HG02970 (cell line): ENCODE measurements at regions not wholly inside any gene's neighbourhood (a gene's known extent, or its start where the extent isn't known, plus 50 kb on each side); places are given as distances from the start of the nearest gene placed in this dataset.
"Not testable (repeated sequence)": the region's sequence is repeated elsewhere in the genome, so short reads cannot be mapped to it uniquely, and the experiment has no call there.

Experiments
- ATAC-seq: cut with Tn5 transposase; IDR thresholded peaks from one replicate; pipeline ENCODE4 v1.9.1; 2021; ENCODE audit warnings: mild to moderate bottlenecking, moderate library complexity, moderate number of reproducible peaks; ENCODE audit not compliant: unreplicated experiment, low FRiP score

- ATAC-seq: no peak
Measured at GRCh38 chr1:178606839-178607238, 93.9 kb downstream of the TEX35 start.

DNA sequence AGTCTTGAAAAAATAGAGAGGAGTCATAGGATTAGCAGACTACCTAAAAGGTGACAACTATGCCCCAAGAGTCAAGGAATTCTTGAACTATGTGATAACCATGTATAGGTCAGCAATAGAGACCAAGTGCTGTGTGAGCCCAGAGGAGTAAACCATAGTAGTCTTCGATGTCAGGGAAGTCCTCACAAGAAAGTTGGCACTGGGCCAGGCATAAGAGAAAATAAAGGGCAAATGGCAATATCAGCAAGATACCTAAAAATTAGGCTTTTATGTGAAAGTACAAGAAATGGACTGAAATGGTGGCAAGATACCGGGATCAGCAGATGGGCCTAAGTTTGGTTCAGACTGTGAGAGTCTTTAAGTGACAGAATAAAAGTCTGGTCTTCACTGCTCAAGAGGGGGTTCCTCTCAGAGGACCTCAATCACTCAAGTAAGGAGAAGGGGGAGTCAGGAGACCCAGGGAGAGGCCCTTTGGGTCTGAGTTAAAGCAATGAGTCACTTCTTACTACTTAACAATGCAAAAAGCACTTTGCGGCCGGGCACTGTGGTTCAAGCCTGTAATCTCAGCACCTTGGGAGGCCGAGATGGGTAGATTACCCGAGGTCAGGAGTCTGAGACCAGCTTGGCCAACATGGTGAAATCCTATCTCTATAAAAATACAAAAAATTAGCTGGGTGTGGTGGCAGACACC is 95.0 kb downstream of the TEX35 start:
- no peak for ATAC-seq

- ATAC-seq: no peak
Measured at GRCh38 chr1:178609015-178609414, 96.1 kb downstream of the TEX35 start.

- not testable (repeated sequence) for ATAC-seq
Measured at GRCh38 chr1:178610690-178611410, 97.9 kb downstream of the TEX35 start.

DNA sequence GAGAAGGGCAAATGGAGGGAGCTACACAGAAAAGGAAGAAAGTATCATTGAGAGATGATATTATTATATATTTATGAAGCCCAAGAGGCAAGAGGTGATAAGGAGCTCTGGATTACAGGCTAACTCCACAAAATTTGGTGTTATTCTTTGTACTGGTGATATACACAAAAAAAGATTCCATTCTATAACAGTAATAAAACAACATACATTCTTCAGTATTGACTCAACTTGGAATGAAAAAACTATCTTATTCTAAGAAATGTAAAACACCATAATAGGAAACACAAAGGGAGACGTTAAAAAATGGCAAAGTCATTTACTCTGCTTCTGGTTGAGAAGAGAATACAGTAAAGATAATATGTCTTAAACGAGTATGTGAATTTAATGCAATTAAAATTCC is 99.4 kb downstream of the TEX35 start:
- ATAC-seq: no peak

GRCh38 chr1:178613271-178613945 is 100.5 kb downstream of the TEX35 start:
- ATAC-seq: no peak

GRCh38 chr1:178614286-178614685 is 101.4 kb downstream of the TEX35 start:
- ATAC-seq: no peak

DNA sequence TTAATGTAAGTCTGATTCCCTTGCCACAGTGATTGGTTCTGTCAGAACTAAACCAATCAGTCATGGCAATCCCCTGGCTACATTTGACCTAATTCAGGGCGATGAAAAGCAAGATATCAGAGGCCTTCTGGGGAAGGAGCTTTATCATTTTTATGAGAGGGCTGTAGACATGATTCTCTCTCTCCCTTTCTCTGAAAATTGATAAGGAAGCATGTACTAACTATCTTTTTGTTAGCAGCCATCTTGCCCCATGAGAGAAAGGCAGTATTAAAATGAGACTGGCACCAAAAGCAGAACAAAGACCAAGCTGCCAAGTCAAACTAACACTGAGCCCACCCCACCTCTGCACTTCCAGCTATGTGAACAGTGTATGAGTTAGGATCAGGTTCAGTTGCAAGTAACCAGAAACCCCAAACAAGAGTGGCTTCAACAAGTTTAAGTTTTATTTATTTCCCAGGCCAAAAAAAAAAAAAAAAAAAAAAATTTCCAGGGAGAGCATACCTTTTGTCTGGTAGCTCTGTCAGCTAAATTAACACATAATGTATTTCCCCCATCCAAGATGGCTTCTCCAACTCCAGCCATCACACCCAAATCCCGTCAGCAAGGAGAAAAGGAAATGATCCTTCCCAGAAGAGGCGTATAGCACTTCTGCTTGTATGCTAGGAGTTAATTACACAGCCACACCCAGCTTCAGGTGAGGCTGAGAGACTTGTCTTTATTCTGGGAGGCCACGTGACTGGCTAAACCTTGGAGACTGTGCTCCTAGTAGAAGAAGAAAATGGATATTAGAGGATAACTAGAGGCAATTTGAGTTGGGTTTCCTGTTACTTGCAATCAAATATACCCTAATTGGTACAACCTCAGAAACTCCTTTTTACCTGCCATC is 105.8 kb upstream of the RALGPS2 start:
- no peak for ATAC-seq

DNA sequence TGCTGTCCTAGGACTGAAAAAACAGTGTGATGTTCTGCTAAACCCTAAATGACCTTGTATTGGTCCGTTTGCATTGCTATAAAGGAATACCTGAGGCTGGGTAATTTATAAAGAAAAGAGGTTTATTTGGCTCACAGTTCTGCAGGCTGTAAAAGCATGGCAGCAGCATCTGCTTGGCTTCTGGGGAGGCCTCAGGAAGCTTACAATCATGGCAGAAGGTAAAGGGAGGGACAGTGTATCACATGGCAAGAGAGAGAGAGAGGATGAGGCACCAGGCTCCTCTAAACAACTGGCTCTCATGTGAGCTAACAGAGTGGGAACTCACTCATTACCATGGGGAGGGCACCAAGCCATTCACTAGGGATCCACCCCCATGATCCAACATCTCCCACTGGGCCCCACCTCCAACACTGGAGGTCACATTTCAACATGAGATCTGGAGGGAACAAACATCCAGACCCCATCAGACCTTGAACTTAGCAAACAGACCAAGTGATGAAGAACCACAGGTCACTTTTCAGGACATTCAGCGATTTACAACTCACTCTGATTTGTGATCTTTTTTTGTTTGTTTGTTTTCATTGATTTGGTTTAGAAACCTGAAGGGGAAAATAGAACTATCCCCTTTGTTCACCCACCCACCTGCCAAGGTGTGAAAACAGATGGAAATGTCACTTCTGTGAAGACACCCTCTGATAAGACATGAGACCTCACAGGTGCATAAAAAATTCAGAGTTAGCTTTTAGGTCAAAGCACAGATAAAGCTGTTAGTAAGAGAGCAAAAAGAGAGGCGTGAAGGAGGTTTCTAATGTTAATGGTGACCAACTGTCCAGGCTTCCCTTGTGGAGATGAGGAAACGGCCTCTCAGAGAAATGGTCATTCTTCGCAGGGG is 104.2 kb upstream of the RALGPS2 start:
- no peak for ATAC-seq

DNA sequence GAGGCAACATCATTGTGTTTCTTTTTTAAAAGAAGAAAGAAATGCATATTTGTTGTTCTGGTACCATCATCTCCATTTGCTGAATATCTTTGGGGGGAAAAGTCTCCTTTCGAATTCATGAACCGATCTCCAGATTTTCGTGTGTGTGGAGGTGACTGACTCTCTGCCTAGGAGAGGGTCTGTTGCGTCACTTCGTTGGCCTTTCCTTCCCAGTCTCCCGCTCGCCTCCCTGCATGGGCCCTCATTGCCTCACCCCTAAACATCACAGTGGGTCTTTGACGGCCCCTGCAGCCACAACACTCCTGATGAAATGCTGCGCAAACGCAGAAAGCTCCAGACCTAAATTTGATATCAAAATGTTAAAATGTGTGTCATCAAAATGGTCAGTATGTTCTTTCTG is 103.2 kb upstream of the RALGPS2 start:
- no peak for ATAC-seq

- no peak for ATAC-seq
Measured at GRCh38 chr1:178625695-178626094, 99.3 kb upstream of the RALGPS2 start.

DNA sequence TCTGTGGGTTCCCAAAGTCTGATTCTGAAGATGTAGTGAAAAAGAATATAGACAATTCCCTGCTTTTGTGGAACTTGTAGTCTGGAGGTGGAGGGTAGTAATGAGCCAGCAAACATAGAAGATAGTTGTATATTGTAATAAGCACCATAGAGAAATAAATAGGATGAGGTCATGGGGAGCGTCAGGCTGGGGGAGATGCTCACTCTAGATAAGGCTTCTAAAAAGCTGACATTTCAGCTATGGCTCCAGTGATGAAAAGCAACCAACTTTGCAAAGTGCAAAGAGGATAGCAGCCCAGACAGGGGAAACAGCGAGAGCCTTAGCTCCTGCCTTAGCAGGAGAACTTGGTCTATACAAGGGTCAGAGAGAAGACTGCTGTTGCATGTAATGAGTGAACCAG is 98.0 kb upstream of the RALGPS2 start:
- ATAC-seq: no peak

DNA sequence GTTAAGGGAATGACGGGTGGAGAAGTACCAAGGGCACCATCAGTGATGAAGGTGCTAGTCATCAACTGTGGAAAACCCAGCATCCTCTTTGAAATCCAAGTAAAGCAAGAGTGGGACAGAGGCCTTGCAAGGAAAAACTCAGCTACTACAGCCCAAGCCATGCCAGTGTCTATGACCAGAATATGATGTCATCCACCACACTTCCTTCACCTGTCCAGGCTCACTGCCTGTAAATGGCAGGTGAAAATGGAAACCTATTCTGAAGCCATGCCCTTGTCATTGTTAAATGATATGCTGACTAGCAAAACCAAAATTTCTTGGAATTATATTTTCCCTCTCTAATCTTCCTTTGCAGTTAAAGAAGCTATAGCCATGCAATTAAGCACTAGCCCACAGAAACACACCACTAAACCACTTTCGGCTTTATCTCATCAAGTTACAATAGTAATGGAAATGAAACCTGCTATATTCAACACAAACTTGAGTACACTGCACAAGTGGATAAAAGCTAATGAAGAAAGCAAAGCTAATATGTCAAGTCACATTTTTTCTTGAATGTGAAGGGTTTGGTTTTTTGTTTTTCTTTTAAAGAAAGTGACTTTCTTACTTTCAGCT is 96.3 kb upstream of the RALGPS2 start:
- ATAC-seq: no peak

DNA sequence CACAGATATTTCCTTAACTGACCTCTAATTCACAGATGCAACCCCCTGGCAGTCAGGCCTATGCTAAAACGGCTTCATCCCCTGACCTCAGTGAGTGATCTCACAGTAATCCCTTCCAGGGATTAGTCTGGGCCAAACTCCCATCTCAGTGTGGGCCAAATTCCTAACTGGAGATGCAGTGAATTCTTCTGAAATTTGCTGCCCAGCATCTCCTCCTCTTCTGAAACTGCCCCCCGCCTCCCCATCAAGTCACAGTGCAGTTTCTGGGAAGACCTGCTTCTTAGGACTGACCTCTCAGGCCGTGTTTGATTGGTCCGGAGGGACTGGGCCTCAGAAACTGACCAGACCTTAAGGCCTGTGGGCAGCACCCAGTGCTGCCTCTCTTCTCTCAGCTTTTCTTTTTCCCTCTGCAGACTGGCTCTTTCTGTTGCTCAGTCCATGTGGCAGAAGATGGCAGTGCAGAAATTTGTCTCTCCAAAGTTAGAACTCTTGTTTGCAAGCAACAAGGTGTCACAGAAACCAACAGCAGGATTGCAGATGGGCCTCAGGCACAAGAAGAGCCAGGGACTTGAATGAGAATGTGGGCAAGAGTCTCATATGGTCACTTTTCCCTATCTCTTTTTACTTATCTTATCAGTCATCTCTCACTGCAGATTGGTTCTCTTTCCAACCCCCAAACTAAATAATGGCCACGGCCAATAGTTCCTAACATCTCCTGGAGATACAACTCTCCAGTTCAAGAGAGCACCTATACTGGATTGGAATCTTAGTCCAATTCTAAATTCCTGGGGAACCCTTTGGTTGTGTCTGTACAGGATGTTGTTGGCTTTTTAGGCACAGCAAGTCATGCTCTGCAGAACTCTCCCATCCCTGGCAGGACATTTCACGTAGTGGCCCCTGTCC is 95.5 kb upstream of the RALGPS2 start:
- no peak for ATAC-seq

- no peak for ATAC-seq
Measured at GRCh38 chr1:178630417-178630816, 94.6 kb upstream of the RALGPS2 start.

DNA sequence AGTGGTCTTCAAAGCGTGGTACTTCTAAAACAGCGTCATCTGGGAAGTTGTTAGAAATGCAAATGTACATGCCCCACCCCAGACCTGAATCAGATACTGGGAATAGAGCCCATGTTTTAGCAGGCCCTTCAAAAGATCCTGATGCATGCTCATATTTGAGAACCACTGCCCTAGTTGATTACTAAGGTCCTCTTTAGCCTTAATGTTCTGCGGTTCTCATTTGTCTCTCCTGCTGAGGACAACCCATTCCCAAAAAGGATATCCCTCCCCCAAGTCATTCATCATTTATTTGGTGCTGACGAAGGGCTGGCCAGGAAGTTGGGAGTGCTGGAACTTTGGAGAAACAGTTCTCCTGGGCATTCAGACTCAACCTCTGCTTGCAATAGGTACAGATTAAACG is 92.4 kb upstream of the RALGPS2 start:
- ATAC-seq: no peak

- no peak for ATAC-seq
Measured at GRCh38 chr1:178633056-178633455, 92.0 kb upstream of the RALGPS2 start.

DNA sequence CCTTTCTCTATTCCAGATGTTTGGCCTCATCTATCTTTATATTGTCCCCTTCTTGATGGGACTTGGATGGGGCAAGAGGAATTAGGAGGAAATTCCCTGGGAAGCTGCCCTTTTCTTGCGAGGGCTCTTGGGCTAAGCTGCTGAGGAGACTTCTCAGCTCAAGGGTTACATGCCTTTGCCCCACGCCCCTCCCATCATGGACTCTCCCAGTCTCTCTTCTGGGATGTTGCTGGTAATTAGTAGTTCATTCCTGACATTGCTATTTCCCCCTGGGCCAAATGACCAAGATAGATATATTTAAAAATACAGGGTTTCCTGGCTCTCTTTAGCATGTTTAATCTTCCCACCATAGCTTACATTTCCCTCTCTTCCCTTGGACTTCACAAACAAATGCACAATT is 90.6 kb upstream of the RALGPS2 start:
- ATAC-seq: no peak
